HCT116 (cell line): ENCODE measurements at regions not wholly inside any gene's neighbourhood (a gene's known extent, or its start where the extent isn't known, plus 50 kb on each side); places are given as distances from the start of the nearest gene placed in this dataset.

Experiments used
- ATAC-seq: fragments of 200-7000 bp; cut with Tn5 transposase; 2 replicates; pipeline ENCODE4 v1.9.1; 2020; ENCODE audit warnings: mild to moderate bottlenecking, moderate library complexity
- BruUV-seq: library from RNA; stranded (reverse); fragments of 400-500 nt; replicated peaks from 2 replicates; lab custom pipeline; 2021; lab: Mats Ljungman, UMichigan
- CTCF ChIA-PET: fragments of 300-600 bp; sonication (Branson Sonifier 250); formaldehyde crosslinking; loops from one replicate; lab custom pipeline; 2021; ENCODE audit warnings: antibody characterized with exemption; lab: Charles Lee
- POLR2A ChIA-PET: fragments of 300-600, 350-600 bp; sonication (Branson Sonifier 250); formaldehyde crosslinking; loops from one replicate; lab custom pipeline; 2021; ENCODE audit warnings: antibody characterized with exemption; lab: Charles Lee
- RAD21 ChIA-PET, 2 experiments: fragments of 300-600 bp; sonication (Branson Sonifier 250); formaldehyde crosslinking; loops; one replicate each; lab custom pipeline; 2023; ENCODE audit warnings: low total read pairs in 2 of 2; ENCODE audit not compliant: uncharacterized antibody in 2 of 2, unreplicated experiment in 2 of 2, low non-redundant PET in 1 of 2; lab: Charles Lee
- DNase-seq: peaks from one replicate; pipeline ENCODE4 v3.0.0-alpha.2; 2010; ENCODE audit warnings: low read depth, low spot score
- H2AFZ ChIP-seq: fragments of 200-600 bp; shearing (Covaris generic), sonication (generic); 2 replicates; pipeline ENCODE4 v1.6.1; 2017; ENCODE audit warnings: low read depth, mixed run types, mixed read lengths, antibody characterized with exemption, low read length; ENCODE audit not compliant: poor library complexity, severe bottlenecking
- H3K27ac ChIP-seq: 2 replicates; pipeline ENCODE4 v1.5.1; 2012; ENCODE audit warnings: low read depth, low read length
- H3K27me3 ChIP-seq: fragments of 200-600 bp; sonication (generic); 2 replicates; pipeline ENCODE4 v1.6.1; 2016; ENCODE audit warnings: mixed run types, low read length, mixed read lengths; ENCODE audit not compliant: insufficient read depth
- H3K36me3 ChIP-seq, 2 experiments: fragments of 200-500 bp in 1 of 2; fragments of 200-600 bp in 1 of 2; sonication (Bioruptor generic) in 1 of 2; sonication (generic) in 1 of 2; 2 replicates each; pipeline versions ENCODE4 v1.5.1 to v1.6.1; 2014 to 2016; ENCODE audit warnings: low read length in 2 of 2, inconsistent platforms in 1 of 2, mixed read lengths in 1 of 2, mixed run types in 1 of 2; ENCODE audit not compliant: insufficient read depth in 2 of 2, control insufficient read depth in 1 of 2
- H3K4me1 ChIP-seq, 2 experiments: fragments of 200-600 bp in 1 of 2; sonication (generic) in 1 of 2; 2 replicates each; pipeline versions ENCODE4 v1.5.1 to v1.6.1; 2012 to 2017; ENCODE audit warnings: low read length in 2 of 2, inconsistent platforms in 1 of 2, mild to moderate bottlenecking in 1 of 2, mixed read lengths in 1 of 2, mixed run types in 1 of 2, moderate library complexity in 1 of 2; ENCODE audit not compliant: insufficient read depth in 2 of 2, control insufficient read depth in 1 of 2
- H3K4me2 ChIP-seq: fragments of 200-600 bp; sonication (generic); 2 replicates; pipeline ENCODE4 v1.6.1; 2017; ENCODE audit warnings: mixed run types, low read length, mixed read lengths
- H3K4me3 ChIP-seq, 2 experiments: fragments of 200-600 bp in 1 of 2; sonication (generic) in 1 of 2; replicated peaks in 1 of 2; 2 replicates each; pipeline ENCODE4 v1.5.1; 2011 to 2016; ENCODE audit warnings: low read length in 2 of 2, control low read depth in 1 of 2, low read depth in 1 of 2, mild to moderate bottlenecking in 1 of 2, mixed read lengths in 1 of 2, mixed run types in 1 of 2
- H3K79me2 ChIP-seq: fragments of 200-600 bp; sonication (generic); 2 replicates; pipeline ENCODE4 v1.6.1; 2017; ENCODE audit warnings: mild to moderate bottlenecking, mixed run types, low read length, moderate library complexity, mixed read lengths; ENCODE audit not compliant: insufficient read depth
- H3K9ac ChIP-seq: fragments of 200-600 bp; sonication (generic); 2 replicates; pipeline ENCODE4 v1.6.1; 2016; ENCODE audit warnings: low read length, mixed read lengths
- H3K9me2 ChIP-seq: fragments of 200-600 bp; sonication (generic), shearing (Covaris generic); 2 replicates; pipeline ENCODE4 v1.6.1; 2017; ENCODE audit warnings: mixed run types, mild to moderate bottlenecking, moderate library complexity; ENCODE audit not compliant: insufficient read depth
- H3K9me3 ChIP-seq, 2 experiments: fragments of 200-500 bp in 1 of 2; fragments of 200-600 bp in 1 of 2; sonication (Bioruptor generic) in 1 of 2; sonication (generic) in 1 of 2; 2 replicates each; pipeline ENCODE4 v1.6.1; 2014 to 2017; ENCODE audit warnings: low read length in 2 of 2, mixed read lengths in 2 of 2, inconsistent platforms in 1 of 2, low read depth in 1 of 2, mild to moderate bottlenecking in 1 of 2, mixed run types in 1 of 2, moderate library complexity in 1 of 2; ENCODE audit not compliant: control insufficient read depth in 1 of 2, insufficient read depth in 1 of 2
- H4K20me1 ChIP-seq: fragments of 200-600 bp; sonication (generic), shearing (Covaris generic); 2 replicates; pipeline ENCODE4 v1.6.1; 2017; ENCODE audit warnings: mixed run types, mild to moderate bottlenecking, moderate library complexity; ENCODE audit not compliant: insufficient read depth
- CBX3 ChIP-seq: IDR thresholded peaks from 2 replicates; pipeline ENCODE4 v1.6.1; 2012; ENCODE audit warnings: low read depth
- CEBPB ChIP-seq: IDR thresholded peaks from 2 replicates; pipeline ENCODE4 v1.6.1; 2012; ENCODE audit warnings: low read depth
- EGR1 ChIP-seq: IDR thresholded peaks from 2 replicates; pipeline ENCODE4 v1.6.1; 2012; ENCODE audit warnings: low read depth
- ELF1 ChIP-seq: IDR thresholded peaks from 2 replicates; pipeline ENCODE4 v1.6.1; 2012; ENCODE audit warnings: low read depth, borderline replicate concordance
- EZH2phosphoT487 ChIP-seq: fragments of 200-600 bp; IDR thresholded peaks from 2 replicates; pipeline ENCODE4 v1.6.1; 2018; ENCODE audit warnings: antibody characterized with exemption, borderline replicate concordance
- FOSL1 ChIP-seq: IDR thresholded peaks from 2 replicates; pipeline ENCODE4 v1.6.1; 2012; ENCODE audit warnings: low read depth
- POLR2A ChIP-seq: IDR thresholded peaks from 2 replicates; pipeline ENCODE4 v1.7.0; 2011; ENCODE audit warnings: borderline replicate concordance; ENCODE audit not compliant: insufficient read depth, insufficient read length; ENCODE audit errors: extremely low read depth
- POLR2AphosphoS5 ChIP-seq: IDR thresholded peaks from 2 replicates; pipeline ENCODE4 v1.6.1; 2011; ENCODE audit warnings: mild to moderate bottlenecking, low read depth, low read length, moderate library complexity
- REST ChIP-seq: IDR thresholded peaks from 2 replicates; pipeline ENCODE4 v1.6.1; 2012; ENCODE audit warnings: low read depth
- SRF ChIP-seq: IDR thresholded peaks from 2 replicates; pipeline ENCODE4 v1.6.1; 2012; ENCODE audit warnings: low read depth
- YY1 ChIP-seq: IDR thresholded peaks from 2 replicates; pipeline ENCODE4 v1.6.1; 2011; ENCODE audit warnings: low read length, low read depth, moderate library complexity, mild to moderate bottlenecking; ENCODE audit not compliant: insufficient replicate concordance; ENCODE audit errors: extremely low read depth
- ZFX ChIP-seq: fragments of 450-650 bp; IDR thresholded peaks from 2 replicates; pipeline ENCODE4 v1.6.1; 2017
- ZNF274 ChIP-seq: fragments of 200-500 bp; sonication (Bioruptor generic); IDR thresholded peaks from 2 replicates; pipeline ENCODE4 v1.6.1; 2014; ENCODE audit warnings: mild to moderate bottlenecking, low read depth, low read length, inconsistent platforms
- intact Hi-C: fragments of 100-400 bp; cut with micrococcal nuclease; formaldehyde crosslinking; loops from 2 replicates; pipeline ENCODE4 v1.10.0; 2022
- TF ChIP-seq, protein P1 (sequence below): IDR thresholded peaks from 2 replicates; pipeline ENCODE4 v1.6.1; 2011; ENCODE audit warnings: mild to moderate bottlenecking, low read length, moderate library complexity; ENCODE audit not compliant: insufficient replicate concordance; ENCODE audit errors: extremely low read depth

DNA sequence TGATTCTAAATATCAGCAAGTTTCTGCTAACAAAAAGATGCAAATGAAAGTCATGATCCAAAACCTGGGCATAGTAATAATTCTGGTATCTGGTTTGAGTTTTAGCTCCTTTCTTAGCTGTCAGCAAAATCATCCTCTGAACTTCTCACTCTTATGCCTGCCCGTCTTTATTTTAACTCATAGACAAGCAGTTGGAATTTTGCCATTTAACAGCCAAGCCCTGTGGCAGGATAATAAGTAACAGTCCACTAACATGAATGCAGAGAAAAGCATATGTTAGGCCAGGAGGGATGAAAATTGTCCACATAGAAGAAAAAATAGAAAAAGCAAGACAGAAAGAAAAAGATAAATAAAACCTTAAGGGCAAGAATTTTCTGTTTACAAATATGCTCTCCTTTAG lies 170.0 kb upstream of the LAMA2 start:
- Histone ChIP-seq H3K79me2 (no peaks in the 10 kb centered on the region), H3K4me1 (no peaks in the 10 kb centered on the region), H3K9me2 (no peaks in the 10 kb centered on the region), H3K9me3 (no peaks in the 10 kb centered on the region), H3K27me3 (no peaks in the 10 kb centered on the region), H3K27ac (no peak overlapping the region), H3K36me3 (no peaks in the 10 kb centered on the region), H3K9ac (no peak overlapping the region), H4K20me1 (no peaks in the 10 kb centered on the region)
- intact Hi-C loops = no loop called here
- POLR2A ChIA-PET = no interaction called here
- no peak for DNase-seq
- TF ChIP-seq CBX3 (no peak), POLR2AphosphoS5 (no peak), FOSL1 (no peak), EZH2phosphoT487 (no peak)
- TF ChIP-seq, all 23 proteins: peak for 0
- no peak for ATAC-seq
- no peak overlapping the region for H3K4me2 ChIP-seq
- RAD21 ChIA-PET = no interaction called here
- CTCF ChIA-PET = interaction anchor here (0.8 kb wide), 1 partner anchor 18 kb away, joined by 3 read pairs; no protein-coding TSS in a partner anchor
- BruUV-seq = no TSS peak
- no peak overlapping the region for H3K4me3 ChIP-seq
- H2AFZ ChIP-seq = no peak overlapping the region

DNA sequence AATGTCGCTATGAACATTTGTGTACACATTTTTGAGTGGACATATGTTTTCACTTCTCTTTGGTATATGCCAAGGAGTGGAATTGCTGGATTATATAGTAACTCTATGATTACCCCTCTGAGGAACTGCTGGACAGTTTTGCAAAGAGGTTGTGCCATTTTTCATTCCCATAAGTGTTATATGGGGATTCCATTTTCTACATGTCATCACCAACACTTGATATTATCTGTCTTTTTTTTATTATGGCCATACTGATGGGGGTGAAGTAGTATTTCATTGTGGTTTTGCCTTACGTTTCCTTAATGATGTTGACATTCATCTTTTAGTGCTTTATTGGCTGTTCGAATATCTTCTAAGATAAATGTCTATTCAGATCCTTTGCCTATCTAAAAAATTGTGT lies 171.8 kb upstream of the LAMA2 start:
- ChIA-PET POLR2A (no interaction called here), CTCF (no interaction called here), RAD21 (no interaction called here)
- no peak for DNase-seq
- Histone ChIP-seq H4K20me1 (no peaks in the 10 kb centered on the region), H3K4me2 (no peak overlapping the region), H3K9me2 (no peaks in the 10 kb centered on the region), H3K27me3 (no peaks in the 10 kb centered on the region), H3K27ac (no peak overlapping the region), H3K79me2 (no peaks in the 10 kb centered on the region), H3K4me3 (no peak overlapping the region), H2AFZ (no peak overlapping the region), H3K4me1 (no peaks in the 10 kb centered on the region), H3K36me3 (no peaks in the 10 kb centered on the region), H3K9ac (no peak overlapping the region), H3K9me3 (no peaks in the 10 kb centered on the region)
- no TSS peak for BruUV-seq
- TF ChIP-seq SRF (no peak), EGR1 (no peak), YY1 (no peak), FOSL1 (no peak), ELF1 (no peak), REST (no peak), CBX3 (no peak), ZNF274 (no peak), ZFX (no peak), POLR2A (no peak), EZH2phosphoT487 (no peak), CEBPB (no peak)
- TF ChIP-seq, protein P1, sequence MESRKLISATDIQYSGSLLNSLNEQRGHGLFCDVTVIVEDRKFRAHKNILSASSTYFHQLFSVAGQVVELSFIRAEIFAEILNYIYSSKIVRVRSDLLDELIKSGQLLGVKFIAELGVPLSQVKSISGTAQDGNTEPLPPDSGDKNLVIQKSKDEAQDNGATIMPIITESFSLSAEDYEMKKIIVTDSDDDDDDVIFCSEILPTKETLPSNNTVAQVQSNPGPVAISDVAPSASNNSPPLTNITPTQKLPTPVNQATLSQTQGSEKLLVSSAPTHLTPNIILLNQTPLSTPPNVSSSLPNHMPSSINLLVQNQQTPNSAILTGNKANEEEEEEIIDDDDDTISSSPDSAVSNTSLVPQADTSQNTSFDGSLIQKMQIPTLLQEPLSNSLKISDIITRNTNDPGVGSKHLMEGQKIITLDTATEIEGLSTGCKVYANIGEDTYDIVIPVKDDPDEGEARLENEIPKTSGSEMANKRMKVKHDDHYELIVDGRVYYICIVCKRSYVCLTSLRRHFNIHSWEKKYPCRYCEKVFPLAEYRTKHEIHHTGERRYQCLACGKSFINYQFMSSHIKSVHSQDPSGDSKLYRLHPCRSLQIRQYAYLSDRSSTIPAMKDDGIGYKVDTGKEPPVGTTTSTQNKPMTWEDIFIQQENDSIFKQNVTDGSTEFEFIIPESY = no peak
- ATAC-seq = no peak
- intact Hi-C loops = no loop called here
